ENCODE measurements at regions not wholly inside any gene's neighbourhood (a gene's known extent, or its start where the extent isn't known, plus 50 kb on each side); places are given as distances from the start of the nearest gene placed in this dataset.

GRCh38 chr2:226121046-226121738, 678.4 kb downstream of the IRS1 start:
- TF ChIP-seq CTCF (IDR thresholded peaks at IDR 0.05) (no peak), POLR2A (IDR thresholded peaks at IDR 0.05) (no peak), POLR2AphosphoS5 (IDR thresholded peaks at IDR 0.05) (no peak)
